AG04449 (cell line): ENCODE measurements at regions not wholly inside any gene's neighbourhood (a gene's known extent, or its start where the extent isn't known, plus 50 kb on each side); places are given as distances from the start of the nearest gene placed in this dataset.
"Not testable (repeated sequence)": the region's sequence is repeated elsewhere in the genome, so short reads cannot be mapped to it uniquely, and the experiment has no call there.

Source experiments
- CTCF ChIA-PET: fragments of 350-600 bp; formaldehyde crosslinking; extraction: SDS; loops from one replicate; lab custom pipeline; 2021; ENCODE audit warnings: antibody characterized with exemption; lab: Yijun Ruan, JAX
- POLR2A ChIA-PET: fragments of 400-600, 350-600 bp; formaldehyde crosslinking; extraction: SDS; loops from one replicate; lab custom pipeline; 2020; ENCODE audit warnings: antibody characterized with exemption, inconsistent platforms; lab: Yijun Ruan, JAX
- DNase-seq: peaks from one replicate; pipeline ENCODE4 v3.0.0-alpha.2; 2010; ENCODE audit warnings: low read depth, low spot score
- H3K4me3 ChIP-seq: 2 replicates; pipeline ENCODE4 v1.5.1; 2011; ENCODE audit warnings: low read depth, mild to moderate bottlenecking, control low read depth, low read length
- CTCF ChIP-seq: IDR thresholded peaks from one replicate; pipeline ENCODE4 v1.5.1; 2011; ENCODE audit warnings: mild to moderate bottlenecking, moderate library complexity, low read length, control low read depth, inconsistent platforms; ENCODE audit not compliant: insufficient read depth; ENCODE audit errors: missing control alignments

- H3K4me3 ChIP-seq, result no peak overlapping the region
- no peak for DNase-seq
- CTCF ChIA-PET, result interaction anchor here (1.5 kb wide), 1 partner anchor 43 kb away, joined by 4 read pairs; no protein-coding TSS in a partner anchor
- POLR2A ChIA-PET, result no interaction called here
- no peak for TF ChIP-seq CTCF
Observed at GRCh38 chrX:129361576-129361975, 161.7 kb downstream of the SMARCA1 start.

- ChIA-PET CTCF (no interaction called here), POLR2A (no interaction called here)
Observed at GRCh38 chrX:129360175-129360574, 163.1 kb downstream of the SMARCA1 start.

GRCh38 chrX:129359269-129359668, 164.0 kb downstream of the SMARCA1 start:
- CTCF ChIA-PET, result no interaction called here
- POLR2A ChIA-PET, result no interaction called here
- DNase-seq, result no peak
- H3K4me3 ChIP-seq, result no peak overlapping the region
- no peak for TF ChIP-seq CTCF

More at GRCh38 chrX:129360175-129360574, 163.1 kb downstream of the SMARCA1 start:
- no peak for TF ChIP-seq CTCF
- H3K4me3 ChIP-seq, result no peak overlapping the region
- DNase-seq, result no peak

- CTCF ChIA-PET, DNase-seq: not testable (repeated sequence)
Observed at GRCh38 chrX:129357428-129357827, 165.9 kb downstream of the SMARCA1 start.

GRCh38 chrX:129347291-129347690, 176.0 kb downstream of the SMARCA1 start:
- no peak for TF ChIP-seq CTCF
- POLR2A ChIA-PET, result no interaction called here
- no peak overlapping the region for H3K4me3 ChIP-seq
- CTCF ChIA-PET, result no interaction called here
- DNase-seq, result no peak

More at GRCh38 chrX:129357428-129357827, 165.9 kb downstream of the SMARCA1 start:
- H3K4me3 ChIP-seq, POLR2A ChIA-PET: not testable (repeated sequence)

GRCh38 chrX:129346574-129346973, 176.7 kb downstream of the SMARCA1 start:
- ChIA-PET CTCF (no interaction called here), POLR2A (no interaction called here)
- no peak for DNase-seq
- no peak for TF ChIP-seq CTCF
- H3K4me3 ChIP-seq, result no peak overlapping the region

GRCh38 chrX:129337264-129337663, 186.0 kb downstream of the SMARCA1 start:
- POLR2A ChIA-PET, H3K4me3 ChIP-seq, DNase-seq, CTCF ChIA-PET: not testable (repeated sequence)
